Effector memory CD8-positive, alpha-beta T cell (primary cell): ENCODE measurements at regions not wholly inside any gene's neighbourhood (a gene's known extent, or its start where the extent isn't known, plus 50 kb on each side); places are given as distances from the start of the nearest gene placed in this dataset.
A peak's percentile ranks its signal among the peaks of the same experiment; 100 is the strongest.
"Not testable (repeated sequence)": the region's sequence is repeated elsewhere in the genome, so short reads cannot be mapped to it uniquely, and the experiment has no call there.

Experiments
- ATAC-seq: fragments of 150-1000 bp; cut with Tn5 transposase; replicated peaks from 2 replicates; pipeline ENCODE4 v1.10.0; 2021; ENCODE audit warnings: mild to moderate bottlenecking, moderate library complexity
- DNase-seq, 3 experiments: peaks; one replicate each; pipeline ENCODE4 v3.0.0; 2021
- H3K27ac Mint-ChIP-seq, 2 donors: one replicate each; pipeline ENCODE4 v1.8.0; 2022; ENCODE audit warnings: mild to moderate bottlenecking in 2 of 2, mixed read lengths in 2 of 2, moderate library complexity in 2 of 2
- H3K27me3 Mint-ChIP-seq, 2 donors: one replicate each; pipeline ENCODE4 v1.8.0; 2022; ENCODE audit warnings: mixed read lengths in 2 of 2
- H3K36me3 Mint-ChIP-seq: one replicate; pipeline ENCODE4 v1.8.0; 2022; ENCODE audit warnings: mild to moderate bottlenecking, moderate library complexity, mixed read lengths; ENCODE audit not compliant: insufficient read depth
- H3K4me1 Mint-ChIP-seq, 2 donors: one replicate each; pipeline ENCODE4 v1.8.0; 2022; ENCODE audit warnings: low read depth in 2 of 2, mixed read lengths in 2 of 2
- H3K4me3 Mint-ChIP-seq, 2 donors: one replicate each; pipeline ENCODE4 v1.8.0; 2022; ENCODE audit warnings: mild to moderate bottlenecking in 2 of 2, mixed read lengths in 2 of 2, moderate library complexity in 2 of 2
- H3K9me3 Mint-ChIP-seq, 2 donors: one replicate each; pipeline ENCODE4 v1.8.0; 2022; ENCODE audit warnings: mixed read lengths in 2 of 2

DNA sequence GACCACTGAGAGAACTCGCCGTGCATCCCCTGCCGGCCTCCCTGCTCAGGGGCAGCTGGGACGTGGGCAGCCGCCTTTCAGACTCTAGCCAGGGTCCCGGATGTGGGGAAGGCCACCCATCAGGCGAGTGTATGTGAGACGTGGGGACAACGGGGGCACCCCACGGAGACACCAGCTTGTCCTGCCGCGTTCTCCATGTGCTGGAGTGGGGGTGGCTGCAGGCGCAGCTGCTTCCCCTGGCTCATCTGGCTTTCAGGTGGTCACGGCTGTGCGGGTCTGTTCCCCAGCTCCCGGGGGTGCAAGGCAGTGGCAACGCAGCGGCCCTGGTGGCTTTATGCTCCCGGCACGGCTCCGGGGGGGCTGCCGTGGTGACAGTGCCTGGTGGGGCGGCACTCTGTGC is 4427.5 kb upstream of the TPTE start:
- not testable (repeated sequence) for ATAC-seq, H3K4me1 Mint-ChIP-seq, H3K27me3 Mint-ChIP-seq

DNA sequence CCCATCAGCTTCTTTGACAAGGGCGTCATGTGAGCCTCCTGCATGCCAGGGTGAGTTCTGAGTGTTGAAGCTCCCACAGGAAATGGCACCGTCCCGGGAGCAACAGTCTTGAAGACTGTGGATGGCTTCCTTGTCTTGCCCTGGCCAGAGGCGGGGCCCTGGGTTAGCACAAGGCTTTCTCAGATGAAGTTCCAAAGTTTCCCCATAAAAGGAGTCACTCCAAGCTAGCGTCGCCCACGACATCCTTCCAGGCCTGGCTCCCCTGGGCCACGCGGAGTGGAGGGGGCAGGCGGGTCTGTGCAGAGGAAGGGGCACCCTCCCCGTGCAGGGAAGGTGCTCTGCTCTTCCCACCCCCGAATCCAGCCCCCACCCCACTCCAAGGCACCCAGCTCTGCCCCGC is 4426.1 kb upstream of the TPTE start:
- H3K9me3 Mint-ChIP-seq, ATAC-seq, DNase-seq, H3K27ac Mint-ChIP-seq, H3K27me3 Mint-ChIP-seq, H3K36me3 Mint-ChIP-seq, H3K4me3 Mint-ChIP-seq, H3K4me1 Mint-ChIP-seq: not testable (repeated sequence)

More for the DNA sequence above, 4427.5 kb upstream of the TPTE start:
- not testable (repeated sequence) for H3K36me3 Mint-ChIP-seq, H3K27ac Mint-ChIP-seq, H3K9me3 Mint-ChIP-seq, H3K4me3 Mint-ChIP-seq, DNase-seq

GRCh38 chr21:6096560-6097424 is 4424.6 kb upstream of the TPTE start:
- not testable (repeated sequence) for ATAC-seq, H3K4me1 Mint-ChIP-seq, H3K27ac Mint-ChIP-seq, H3K27me3 Mint-ChIP-seq, H3K4me3 Mint-ChIP-seq, H3K36me3 Mint-ChIP-seq, H3K9me3 Mint-ChIP-seq, DNase-seq

- not testable (repeated sequence) for ATAC-seq, H3K36me3 Mint-ChIP-seq, H3K4me1 Mint-ChIP-seq, H3K4me3 Mint-ChIP-seq, DNase-seq, H3K27me3 Mint-ChIP-seq, H3K9me3 Mint-ChIP-seq, H3K27ac Mint-ChIP-seq
Observed at GRCh38 chr21:6097736-6098135, 4423.6 kb upstream of the TPTE start.

DNA sequence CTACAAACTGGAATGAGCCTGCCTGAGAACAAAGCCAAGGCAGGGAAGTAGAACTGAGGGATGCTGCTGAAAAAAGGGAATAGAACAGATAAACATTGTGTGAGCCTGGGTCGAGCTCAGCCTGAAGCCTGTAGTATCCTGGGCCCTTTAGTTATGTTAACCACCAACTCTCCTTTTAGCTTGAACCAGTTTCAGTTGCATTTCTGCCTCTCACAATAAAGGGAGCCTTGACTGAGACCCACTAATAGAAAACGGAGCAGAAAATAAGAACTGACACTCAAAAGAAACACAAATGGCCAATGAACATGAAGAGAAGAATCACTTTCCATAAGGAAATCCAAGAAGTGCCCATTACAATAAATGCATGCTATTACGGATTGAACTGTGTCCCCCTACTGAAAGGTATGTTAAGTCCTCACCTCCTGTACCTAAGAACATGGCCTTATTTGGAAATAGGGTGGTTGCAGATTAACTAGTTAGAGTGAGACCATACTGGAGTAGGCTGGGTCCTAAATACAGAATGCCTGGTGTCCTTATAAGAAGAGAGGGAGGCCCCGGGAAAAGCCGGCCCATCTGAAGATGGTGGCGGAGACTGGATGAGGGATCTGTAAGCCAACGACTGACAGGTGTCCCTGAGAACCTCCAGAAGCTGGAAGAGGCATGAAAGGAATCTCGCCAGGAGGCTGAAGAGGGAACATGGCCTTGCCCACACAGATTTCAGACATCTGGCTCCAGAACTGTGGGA is 4423.0 kb upstream of the TPTE start:
- H3K27ac Mint-ChIP-seq, DNase-seq, ATAC-seq, H3K36me3 Mint-ChIP-seq, H3K4me3 Mint-ChIP-seq, H3K27me3 Mint-ChIP-seq, H3K4me1 Mint-ChIP-seq, H3K9me3 Mint-ChIP-seq: not testable (repeated sequence)

- H3K27ac Mint-ChIP-seq, H3K4me3 Mint-ChIP-seq, DNase-seq, H3K36me3 Mint-ChIP-seq, ATAC-seq, H3K9me3 Mint-ChIP-seq, H3K27me3 Mint-ChIP-seq, H3K4me1 Mint-ChIP-seq: not testable (repeated sequence)
Observed at GRCh38 chr21:6101588-6101987, 4419.8 kb upstream of the TPTE start.

DNA sequence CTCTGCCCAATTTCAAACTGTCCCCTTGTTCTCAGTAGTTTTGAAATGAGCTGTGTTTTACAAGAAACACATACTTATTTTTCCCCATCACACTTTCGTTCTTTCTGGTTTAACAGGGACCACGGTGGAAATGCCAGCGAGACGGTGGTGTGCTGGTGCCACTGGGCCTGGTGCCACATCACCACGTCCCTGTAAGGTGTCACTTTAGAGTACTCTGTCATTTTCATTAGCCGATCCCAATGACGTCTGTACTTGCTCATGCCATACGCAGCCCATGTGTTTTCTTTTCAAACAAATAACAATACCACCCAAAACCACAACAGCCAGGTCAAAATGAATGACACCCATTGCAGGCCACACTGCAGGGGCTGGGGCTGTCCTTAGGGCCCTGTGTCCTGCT is 4416.8 kb upstream of the TPTE start:
- not testable (repeated sequence) for H3K4me3 Mint-ChIP-seq, H3K9me3 Mint-ChIP-seq, H3K27ac Mint-ChIP-seq, H3K27me3 Mint-ChIP-seq, H3K4me1 Mint-ChIP-seq, DNase-seq, H3K36me3 Mint-ChIP-seq
- peak; percentile 49 for ATAC-seq

- ATAC-seq, DNase-seq, H3K27ac Mint-ChIP-seq, H3K4me3 Mint-ChIP-seq, H3K36me3 Mint-ChIP-seq, H3K4me1 Mint-ChIP-seq, H3K9me3 Mint-ChIP-seq, H3K27me3 Mint-ChIP-seq: not testable (repeated sequence)
Observed at GRCh38 chr21:6106686-6107567, 4414.5 kb upstream of the TPTE start.

DNA sequence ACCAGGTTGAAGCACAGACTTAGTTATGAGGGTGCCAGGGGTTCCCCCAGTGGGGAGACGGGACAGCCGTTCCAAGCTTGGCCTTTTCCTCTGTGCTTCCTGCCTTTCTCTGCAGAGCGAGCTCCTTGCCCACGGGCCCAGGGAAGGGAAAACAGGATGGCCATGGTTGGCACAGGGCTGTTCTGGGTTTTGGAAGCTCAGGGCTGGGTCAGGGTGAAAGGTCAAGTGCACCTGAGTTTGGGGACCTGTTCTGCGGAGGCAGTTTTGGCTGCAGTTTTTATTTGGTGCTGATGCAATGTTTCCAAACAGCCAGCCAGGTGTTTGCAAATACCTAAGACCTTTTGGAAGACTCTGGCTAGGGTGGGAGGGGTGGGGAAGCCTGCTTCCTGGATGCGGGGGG is 4412.5 kb upstream of the TPTE start:
- not testable (repeated sequence) for H3K4me1 Mint-ChIP-seq, H3K4me3 Mint-ChIP-seq, ATAC-seq

GRCh38 chr21:6109774-6110173 is 4411.6 kb upstream of the TPTE start:
- H3K9me3 Mint-ChIP-seq, DNase-seq, ATAC-seq, H3K27me3 Mint-ChIP-seq, H3K36me3 Mint-ChIP-seq, H3K4me3 Mint-ChIP-seq, H3K27ac Mint-ChIP-seq, H3K4me1 Mint-ChIP-seq: not testable (repeated sequence)

More for the DNA sequence above, 4412.5 kb upstream of the TPTE start:
- not testable (repeated sequence) for H3K27me3 Mint-ChIP-seq, DNase-seq, H3K9me3 Mint-ChIP-seq, H3K36me3 Mint-ChIP-seq, H3K27ac Mint-ChIP-seq

DNA sequence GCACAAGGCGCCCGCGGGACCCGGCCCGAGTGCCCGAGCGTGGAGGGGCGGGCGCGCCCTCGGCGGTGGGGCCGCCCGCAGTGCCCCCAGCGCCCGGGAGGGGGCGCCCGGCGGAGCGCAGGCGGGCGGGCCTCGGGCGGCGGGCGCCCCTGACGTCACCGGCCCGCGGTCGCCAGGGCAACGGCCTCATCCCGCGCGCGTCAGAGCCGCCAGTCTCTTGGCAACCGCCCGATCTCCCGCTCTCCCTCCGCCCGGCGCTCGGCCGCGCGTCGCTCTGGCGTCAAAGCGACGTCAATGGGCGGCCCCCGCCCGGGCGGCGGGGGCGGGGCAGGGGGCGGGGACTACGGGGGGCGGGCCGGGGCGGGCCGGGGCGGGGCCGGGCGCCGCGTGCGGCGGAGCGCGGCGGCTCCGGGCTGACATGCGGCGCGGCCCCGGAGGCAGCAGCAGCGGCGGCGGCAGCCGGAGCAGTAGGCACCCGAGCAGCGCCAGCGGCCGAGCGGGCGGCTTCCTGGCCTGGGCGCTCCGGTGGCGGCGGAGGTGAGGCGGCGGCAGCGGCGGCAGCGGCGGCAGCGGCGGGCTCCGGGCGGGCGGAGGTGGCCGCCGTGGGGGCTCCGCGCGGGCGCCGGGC is 4410.6 kb upstream of the TPTE start:
- not testable (repeated sequence) for H3K4me3 Mint-ChIP-seq, H3K4me1 Mint-ChIP-seq, H3K27ac Mint-ChIP-seq, H3K36me3 Mint-ChIP-seq, H3K9me3 Mint-ChIP-seq, DNase-seq, H3K27me3 Mint-ChIP-seq
- ATAC-seq, result peak; percentile 85

DNA sequence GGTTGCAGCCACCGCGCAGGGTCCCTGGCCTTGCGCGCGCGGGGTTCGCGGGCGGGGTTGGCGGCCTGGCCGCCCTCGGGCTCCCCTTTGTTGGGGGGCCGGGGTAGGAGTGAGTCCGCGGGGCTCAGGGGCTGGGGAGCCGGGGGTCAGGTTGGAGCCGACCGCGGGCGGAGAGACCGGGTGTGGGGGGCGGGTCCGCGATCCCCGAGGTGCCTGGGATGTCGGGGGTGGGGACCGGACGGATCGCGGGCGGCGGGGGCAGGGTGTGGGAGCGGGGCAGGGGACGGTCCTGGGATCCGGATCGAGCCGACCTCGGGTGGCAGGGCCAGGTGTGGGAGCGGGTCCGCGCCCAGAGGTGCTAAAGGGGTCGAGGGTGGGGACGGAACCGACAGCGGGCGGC is 4410.0 kb upstream of the TPTE start:
- H3K9me3 Mint-ChIP-seq, H3K4me3 Mint-ChIP-seq, DNase-seq, H3K27me3 Mint-ChIP-seq, H3K4me1 Mint-ChIP-seq, H3K27ac Mint-ChIP-seq, H3K36me3 Mint-ChIP-seq: not testable (repeated sequence)
- ATAC-seq, result peak; percentile 4

GRCh38 chr21:6118336-6118735 is 4403.0 kb upstream of the TPTE start:
- DNase-seq, ATAC-seq, H3K27me3 Mint-ChIP-seq, H3K4me3 Mint-ChIP-seq, H3K4me1 Mint-ChIP-seq, H3K9me3 Mint-ChIP-seq, H3K36me3 Mint-ChIP-seq, H3K27ac Mint-ChIP-seq: not testable (repeated sequence)
